ENCODE measurements at regions not wholly inside any gene's neighbourhood (a gene's known extent, or its start where the extent isn't known, plus 50 kb on each side); places are given as distances from the start of the nearest gene placed in this dataset.

DNA sequence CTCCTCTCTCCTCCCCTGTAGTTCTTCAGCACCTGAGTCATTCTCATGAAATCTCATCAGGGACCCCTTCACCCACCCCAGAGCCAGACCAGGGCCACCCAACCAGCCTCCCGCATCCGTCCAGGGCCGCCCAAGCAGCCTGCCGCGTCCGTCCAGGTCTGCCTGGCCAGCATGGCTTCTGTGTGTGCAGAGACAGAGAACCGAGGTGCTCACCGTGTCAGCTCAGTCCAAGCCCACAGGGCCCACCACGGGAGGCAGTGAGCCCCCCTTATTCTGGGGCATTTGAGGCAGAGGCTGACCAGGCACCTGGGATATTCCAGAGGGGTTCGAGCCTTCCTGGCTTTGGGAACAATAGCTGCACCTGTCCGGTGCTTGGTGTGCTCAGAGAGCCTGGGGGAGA lies 1117.3 kb downstream of the BRD1 start:
- no TSS peak for BruUV-seq (replicated peaks)
- no peaks in the 10 kb centered on the region for H3K4me1 ChIP-seq (ENCODE audit: control insufficient read depth, insufficient read depth, low read length)
- intact Hi-C loops (cut with micrococcal nuclease; ENCODE audit: unreplicated experiment) = no loop called here
- no peak for ATAC-seq
- H3K4me3 ChIP-seq (ENCODE audit: low read depth in 2 of 2, low read length in 2 of 2) = no peak overlapping the region
- H3K27me3 ChIP-seq (ENCODE audit: control insufficient read depth, insufficient read depth, low read length) = no peaks in the 10 kb centered on the region; the same call in 1 of the 2 replicates
- DNase-seq (ENCODE audit: low read depth, low spot score) = no peak
- in situ Hi-C loops (cut with HindIII; ENCODE audit: low pct_unique_long_range_greater_than_20kb, low sequenced_read_pairs) = no loop called here
- no peaks in the 10 kb centered on the region for H3K9me3 ChIP-seq (ENCODE audit: control insufficient read depth, insufficient read depth, low read depth, low read length)
- H3K36me3 ChIP-seq (ENCODE audit: control insufficient read depth, insufficient read depth, low read length) = no peaks in the 10 kb centered on the region
- TF ChIP-seq TCF7L2 (IDR thresholded peaks at IDR 0.05; ENCODE audit: low read depth, low read length) (no peak), SIN3A (IDR thresholded peaks at IDR 0.05; ENCODE audit: borderline replicate concordance, insufficient read depth, low read depth, low read length) (no peak), POLR2AphosphoS5 (IDR thresholded peaks at IDR 0.05; ENCODE audit: low read depth, low read length) (no peak), REST (IDR thresholded peaks at IDR 0.05; ENCODE audit: insufficient read depth in 1 of 2, low read depth in 2 of 2, low read length in 1 of 2) (no peak)
- TF ChIP-seq, protein P1, sequence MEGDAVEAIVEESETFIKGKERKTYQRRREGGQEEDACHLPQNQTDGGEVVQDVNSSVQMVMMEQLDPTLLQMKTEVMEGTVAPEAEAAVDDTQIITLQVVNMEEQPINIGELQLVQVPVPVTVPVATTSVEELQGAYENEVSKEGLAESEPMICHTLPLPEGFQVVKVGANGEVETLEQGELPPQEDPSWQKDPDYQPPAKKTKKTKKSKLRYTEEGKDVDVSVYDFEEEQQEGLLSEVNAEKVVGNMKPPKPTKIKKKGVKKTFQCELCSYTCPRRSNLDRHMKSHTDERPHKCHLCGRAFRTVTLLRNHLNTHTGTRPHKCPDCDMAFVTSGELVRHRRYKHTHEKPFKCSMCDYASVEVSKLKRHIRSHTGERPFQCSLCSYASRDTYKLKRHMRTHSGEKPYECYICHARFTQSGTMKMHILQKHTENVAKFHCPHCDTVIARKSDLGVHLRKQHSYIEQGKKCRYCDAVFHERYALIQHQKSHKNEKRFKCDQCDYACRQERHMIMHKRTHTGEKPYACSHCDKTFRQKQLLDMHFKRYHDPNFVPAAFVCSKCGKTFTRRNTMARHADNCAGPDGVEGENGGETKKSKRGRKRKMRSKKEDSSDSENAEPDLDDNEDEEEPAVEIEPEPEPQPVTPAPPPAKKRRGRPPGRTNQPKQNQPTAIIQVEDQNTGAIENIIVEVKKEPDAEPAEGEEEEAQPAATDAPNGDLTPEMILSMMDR (IDR thresholded peaks at IDR 0.05) = no peak
- H3K27ac ChIP-seq (ENCODE audit: low read length) = no peak overlapping the region
- POLR2A ChIA-PET = no interaction called here
- CTCF ChIA-PET = no interaction called here

DNA sequence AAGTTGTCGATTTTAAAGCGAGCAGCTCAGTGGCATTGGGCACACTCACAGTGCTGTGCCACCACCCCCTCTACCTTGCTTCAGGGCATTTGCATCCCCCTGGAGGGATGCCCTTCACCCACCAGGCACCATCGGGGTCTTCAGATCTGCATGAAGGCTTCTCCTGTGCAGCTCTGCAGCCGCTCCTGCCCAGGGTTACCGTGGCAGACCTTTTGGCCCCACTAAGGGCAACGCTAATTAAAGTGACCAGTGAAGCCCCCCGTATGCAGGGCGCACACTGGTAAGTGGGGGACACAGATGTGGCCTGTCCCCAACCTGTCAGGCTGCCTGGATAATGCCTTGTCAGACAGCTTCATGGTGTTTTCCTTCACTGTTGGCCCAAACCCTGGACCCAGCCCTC lies 1117.7 kb downstream of the BRD1 start:
- POLR2A ChIA-PET = no interaction called here
- no peaks in the 10 kb centered on the region; the same call in 1 of the 2 replicates for H3K27me3 ChIP-seq (ENCODE audit: control insufficient read depth, insufficient read depth, low read length)
- H3K27ac ChIP-seq (ENCODE audit: low read length) = no peak overlapping the region
- intact Hi-C loops (cut with micrococcal nuclease; ENCODE audit: unreplicated experiment) (no loop called here), in situ Hi-C loops (cut with HindIII; ENCODE audit: low pct_unique_long_range_greater_than_20kb, low sequenced_read_pairs) (no loop called here)
- no peak for DNase-seq (ENCODE audit: low read depth, low spot score)
- H3K9me3 ChIP-seq (ENCODE audit: control insufficient read depth, insufficient read depth, low read depth, low read length) = no peaks in the 10 kb centered on the region
- TF ChIP-seq, protein P1 (IDR thresholded peaks at IDR 0.05) = no peak
- TF ChIP-seq TCF7L2 (IDR thresholded peaks at IDR 0.05; ENCODE audit: low read depth, low read length) (no peak), POLR2AphosphoS5 (IDR thresholded peaks at IDR 0.05; ENCODE audit: low read depth, low read length) (no peak), REST (IDR thresholded peaks at IDR 0.05; ENCODE audit: insufficient read depth in 1 of 2, low read depth in 2 of 2, low read length in 1 of 2) (no peak), SIN3A (IDR thresholded peaks at IDR 0.05; ENCODE audit: borderline replicate concordance, insufficient read depth, low read depth, low read length) (no peak)
- no TSS peak for BruUV-seq (replicated peaks)
- no peaks in the 10 kb centered on the region for H3K36me3 ChIP-seq (ENCODE audit: control insufficient read depth, insufficient read depth, low read length)
- no peaks in the 10 kb centered on the region for H3K4me1 ChIP-seq (ENCODE audit: control insufficient read depth, insufficient read depth, low read length)
- H3K4me3 ChIP-seq (ENCODE audit: low read depth in 2 of 2, low read length in 2 of 2) = no peak overlapping the region
- CTCF ChIA-PET = no interaction called here
- ATAC-seq = no peak

Measured in Panc1 (cell line).